ENCODE measurements at regions not wholly inside any gene's neighbourhood (a gene's known extent, or its start where the extent isn't known, plus 50 kb on each side); places are given as distances from the start of the nearest gene placed in this dataset.

DNA sequence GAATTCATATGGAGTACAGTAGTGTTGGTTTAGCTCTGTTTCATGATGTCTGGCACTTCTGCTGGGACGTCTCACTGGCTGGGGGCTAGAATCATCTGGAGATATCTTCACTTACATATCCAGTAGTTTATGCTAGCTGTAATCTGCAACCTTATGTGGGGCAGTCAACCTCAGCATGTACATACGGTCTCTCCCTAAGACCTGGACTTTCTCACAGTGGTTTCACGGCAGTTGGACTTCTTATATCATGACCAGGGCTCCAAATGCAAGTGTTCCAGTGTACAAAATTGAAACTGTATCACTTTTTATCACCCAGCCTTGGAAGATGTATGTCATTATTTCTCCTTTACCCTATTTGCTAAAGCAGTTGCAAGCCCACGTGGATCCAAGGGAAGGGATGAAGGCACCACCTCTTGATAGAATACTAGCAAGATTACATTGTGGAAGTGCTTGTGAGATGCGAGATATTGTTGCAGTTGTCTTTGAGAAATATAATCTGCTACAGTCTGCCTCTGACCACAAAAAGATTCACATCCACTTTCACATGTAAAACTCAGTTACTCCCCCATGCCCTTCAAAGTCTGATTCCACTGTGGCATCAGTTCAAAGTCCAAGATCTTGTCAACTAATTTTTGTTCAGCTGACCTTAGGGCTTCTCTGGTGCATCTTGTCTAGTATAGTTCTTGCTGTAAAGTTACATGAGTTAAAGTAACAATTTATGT is 316.6 kb upstream of the NCAM1 start:
- FAIRE-seq (no peak), DNase-seq (ENCODE audit: low read depth, low spot score) (no peak)
- H3K4me2 ChIP-seq (ENCODE audit: insufficient read depth, low read length) = no peak overlapping the region
- no peak overlapping the region for H2AFZ ChIP-seq (ENCODE audit: low read depth, low read length)
- H3K4me3 ChIP-seq (replicated peaks in 1 of 3; ENCODE audit: insufficient read depth in 1 of 3, low read depth in 1 of 3, low read length in 3 of 3) = no peak overlapping the region
- H3K9me3 ChIP-seq (replicated peaks; ENCODE audit: control insufficient read depth, insufficient read depth, low read length) = no peaks in the 10 kb centered on the region
- H3K9ac ChIP-seq (replicated peaks; ENCODE audit: extremely low read depth, insufficient read depth, low read length) = no peak overlapping the region
- ChIA-PET CTCF (no interaction called here), POLR2A (no interaction called here)
- no peaks in the 10 kb centered on the region for H3K9me1 ChIP-seq (replicated peaks; ENCODE audit: control insufficient read depth, extremely low read depth, insufficient read depth, low read length)
- no peaks in the 10 kb centered on the region for H4K20me1 ChIP-seq (replicated peaks; ENCODE audit: control insufficient read depth, extremely low read depth, insufficient read depth, low read length)
- no peaks in the 10 kb centered on the region for H3K36me3 ChIP-seq (ENCODE audit: control insufficient read depth in 2 of 2, extremely low read depth in 1 of 2, insufficient read depth in 2 of 2, low read length in 2 of 2)
- no peaks in the 10 kb centered on the region for H3K79me2 ChIP-seq (ENCODE audit: control insufficient read depth, insufficient read depth, low read length)
- intact Hi-C loops (cut with micrococcal nuclease) = no loop called here
- no TSS peak for BruUV-seq (replicated peaks)
- no peaks in the 10 kb centered on the region for H3K4me1 ChIP-seq (ENCODE audit: control insufficient read depth, extremely low read depth, insufficient read depth, low read length)
- H3K27me3 ChIP-seq (ENCODE audit: control insufficient read depth in 2 of 2, insufficient read depth in 2 of 2, low read length in 2 of 2) = no peaks in the 10 kb centered on the region
- dilution Hi-C loops (cut with MboI; ENCODE audit: extremely low pct_ligation_motif_present, low sequenced_read_pairs) = no loop called here
- TF ChIP-seq, protein P1, sequence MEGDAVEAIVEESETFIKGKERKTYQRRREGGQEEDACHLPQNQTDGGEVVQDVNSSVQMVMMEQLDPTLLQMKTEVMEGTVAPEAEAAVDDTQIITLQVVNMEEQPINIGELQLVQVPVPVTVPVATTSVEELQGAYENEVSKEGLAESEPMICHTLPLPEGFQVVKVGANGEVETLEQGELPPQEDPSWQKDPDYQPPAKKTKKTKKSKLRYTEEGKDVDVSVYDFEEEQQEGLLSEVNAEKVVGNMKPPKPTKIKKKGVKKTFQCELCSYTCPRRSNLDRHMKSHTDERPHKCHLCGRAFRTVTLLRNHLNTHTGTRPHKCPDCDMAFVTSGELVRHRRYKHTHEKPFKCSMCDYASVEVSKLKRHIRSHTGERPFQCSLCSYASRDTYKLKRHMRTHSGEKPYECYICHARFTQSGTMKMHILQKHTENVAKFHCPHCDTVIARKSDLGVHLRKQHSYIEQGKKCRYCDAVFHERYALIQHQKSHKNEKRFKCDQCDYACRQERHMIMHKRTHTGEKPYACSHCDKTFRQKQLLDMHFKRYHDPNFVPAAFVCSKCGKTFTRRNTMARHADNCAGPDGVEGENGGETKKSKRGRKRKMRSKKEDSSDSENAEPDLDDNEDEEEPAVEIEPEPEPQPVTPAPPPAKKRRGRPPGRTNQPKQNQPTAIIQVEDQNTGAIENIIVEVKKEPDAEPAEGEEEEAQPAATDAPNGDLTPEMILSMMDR (IDR thresholded peaks at IDR 0.05; ENCODE audit: extremely low read depth in 1 of 2, insufficient read depth in 1 of 2, low read depth in 1 of 2, low read length in 2 of 2) = no peak
- TF ChIP-seq FOS (IDR thresholded peaks at IDR 0.05; ENCODE audit: borderline replicate concordance, insufficient read depth, low read length) (no peak), POLR2AphosphoS5 (IDR thresholded peaks at IDR 0.05; ENCODE audit: insufficient read depth, low read depth, low read length) (no peak), MYC (IDR thresholded peaks at IDR 0.05; ENCODE audit: low read depth, low read length) (no peak), GATA2 (IDR thresholded peaks at IDR 0.05; ENCODE audit: insufficient read depth, insufficient read length, low read depth, low read length) (no peak)
- no peak overlapping the region for H3K27ac ChIP-seq (ENCODE audit: insufficient read depth, low read depth, low read length)

DNA sequence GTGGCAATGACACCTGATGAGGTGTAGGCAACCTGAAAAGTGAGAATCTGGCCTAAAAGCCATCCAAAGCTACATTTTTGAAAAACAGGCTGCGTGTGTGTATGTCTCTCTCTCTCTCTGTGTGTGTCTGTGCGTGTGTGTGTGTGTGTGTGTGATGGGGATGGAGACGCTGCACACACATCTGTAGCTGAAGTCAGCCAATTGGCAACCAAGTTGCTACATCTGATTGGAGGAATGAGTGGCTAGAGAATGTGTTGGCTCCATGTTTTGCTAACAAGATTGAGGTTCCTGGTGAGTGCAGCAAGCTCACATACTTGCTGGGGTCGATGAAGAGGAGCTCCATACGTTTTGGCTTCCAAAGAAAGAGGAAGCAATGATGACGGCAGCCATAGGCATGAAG is 311.4 kb upstream of the NCAM1 start:
- ChIA-PET CTCF (interaction anchor here (1.2 to 1.4 kb wide), 2 partner anchors 61 to 62 kb away, joined by 3 to 4 read pairs; no protein-coding TSS in a partner anchor), POLR2A (no interaction called here)
- H4K20me1 ChIP-seq (replicated peaks; ENCODE audit: control insufficient read depth, extremely low read depth, insufficient read depth, low read length) = no peaks in the 10 kb centered on the region
- no peaks in the 10 kb centered on the region for H3K9me1 ChIP-seq (replicated peaks; ENCODE audit: control insufficient read depth, extremely low read depth, insufficient read depth, low read length)
- H3K27me3 ChIP-seq (ENCODE audit: control insufficient read depth in 2 of 2, insufficient read depth in 2 of 2, low read length in 2 of 2) = no peaks in the 10 kb centered on the region
- intact Hi-C loops (cut with micrococcal nuclease) = no loop called here
- dilution Hi-C loops (cut with MboI; ENCODE audit: extremely low pct_ligation_motif_present, low sequenced_read_pairs) = no loop called here
- no peak overlapping the region for H2AFZ ChIP-seq (ENCODE audit: low read depth, low read length)
- FAIRE-seq (no peak), DNase-seq (ENCODE audit: low read depth, low spot score) (no peak)
- no peaks in the 10 kb centered on the region for H3K9me3 ChIP-seq (replicated peaks; ENCODE audit: control insufficient read depth, insufficient read depth, low read length)
- BruUV-seq (replicated peaks) = no TSS peak
- no peak for TF ChIP-seq MYC (IDR thresholded peaks at IDR 0.05; ENCODE audit: low read depth, low read length)
- TF ChIP-seq POLR2AphosphoS5 (IDR thresholded peaks at IDR 0.05; ENCODE audit: insufficient read depth, low read depth, low read length) = no peak
- TF ChIP-seq, protein P2, sequence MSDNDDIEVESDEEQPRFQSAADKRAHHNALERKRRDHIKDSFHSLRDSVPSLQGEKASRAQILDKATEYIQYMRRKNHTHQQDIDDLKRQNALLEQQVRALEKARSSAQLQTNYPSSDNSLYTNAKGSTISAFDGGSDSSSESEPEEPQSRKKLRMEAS (IDR thresholded peaks at IDR 0.05; ENCODE audit: insufficient read depth, insufficient read length) = no peak
- no peak for TF ChIP-seq FOS (IDR thresholded peaks at IDR 0.05; ENCODE audit: borderline replicate concordance, insufficient read depth, low read length)
- no peak for TF ChIP-seq JUN (IDR thresholded peaks at IDR 0.05; ENCODE audit: borderline replicate concordance, insufficient read depth, insufficient read length, low read depth)
- no peak overlapping the region for H3K4me3 ChIP-seq (replicated peaks in 1 of 3; ENCODE audit: insufficient read depth in 1 of 3, low read depth in 1 of 3, low read length in 3 of 3)
- H3K4me2 ChIP-seq (ENCODE audit: insufficient read depth, low read length) = no peak overlapping the region
- no peaks in the 10 kb centered on the region for H3K36me3 ChIP-seq (ENCODE audit: control insufficient read depth in 2 of 2, extremely low read depth in 1 of 2, insufficient read depth in 2 of 2, low read length in 2 of 2)
- no peaks in the 10 kb centered on the region for H3K79me2 ChIP-seq (ENCODE audit: control insufficient read depth, insufficient read depth, low read length)
- H3K9ac ChIP-seq (replicated peaks; ENCODE audit: extremely low read depth, insufficient read depth, low read length) = no peak overlapping the region
- no peaks in the 10 kb centered on the region for H3K4me1 ChIP-seq (ENCODE audit: control insufficient read depth, extremely low read depth, insufficient read depth, low read length)
- no peak overlapping the region for H3K27ac ChIP-seq (ENCODE audit: insufficient read depth, low read depth, low read length)
